ENCODE measurements at regions not wholly inside any gene's neighbourhood (a gene's known extent, or its start where the extent isn't known, plus 50 kb on each side); places are given as distances from the start of the nearest gene placed in this dataset.

- no peak for TF ChIP-seq POLR2A (IDR thresholded peaks at IDR 0.05; ENCODE audit: low read depth, low read length)
- TF ChIP-seq TAF1 (IDR thresholded peaks at IDR 0.05; ENCODE audit: low read depth, low read length) = no peak
- no peak for TF ChIP-seq POLR2AphosphoS5 (IDR thresholded peaks at IDR 0.05; ENCODE audit: low read depth, low read length)
- no peak for TF ChIP-seq POU2F2 (IDR thresholded peaks at IDR 0.05; ENCODE audit: low read depth, low read length)
Measured at GRCh38 chr12:78680596-78680995, 184.0 kb upstream of the SYT1 start.

All from GM12891 (cell line).